Left cardiac atrium (tissue), 4 donors: ENCODE measurements at regions not wholly inside any gene's neighbourhood (a gene's known extent, or its start where the extent isn't known, plus 50 kb on each side); places are given as distances from the start of the nearest gene placed in this dataset.

Experiments used
- ATAC-seq, 2 donors: fragments of 200-7000 bp; cut with Tn5 transposase; one replicate each; pipeline ENCODE4 v1.9.1; 2020; ENCODE audit warnings: mild to moderate bottlenecking in 2 of 2, moderate library complexity in 2 of 2
- DNase-seq: peaks from one replicate; pipeline ENCODE4 v3.0.0-alpha.2; 2020
- intact Hi-C, 2 donors: fragments of 100-400 bp; cut with DNase I; formaldehyde crosslinking; loops; one replicate each; pipeline versions ENCODE4 v1.14.1 to v1.15.1; 2022 to 2023
- donor health status: DM: no; HTN: yes; CAD: no.
- donor health status: DM: no; HTN: yes; CAD: no; lungs with severe emphysema.
- donor health status: DM: yes; HTN: yes; CAD: no.
- donor health status: Dilated cardiomyopathy.

- ATAC-seq (no peak), DNase-seq (no peak)
- intact Hi-C loops: no loop called here
Measured at GRCh38 chr5:40394698-40395097, 285.0 kb upstream of the PTGER4 start.

GRCh38 chr5:40391642-40392041 is 288.1 kb upstream of the PTGER4 start:
- intact Hi-C loops: no loop called here
- DNase-seq: no peak
- ATAC-seq: peak in 1 of 2 donors; percentile 33

- intact Hi-C loops: no loop called here
- ATAC-seq (no peak), DNase-seq (no peak)
Measured at GRCh38 chr5:40390281-40391149, 289.2 kb upstream of the PTGER4 start.

- DNase-seq: no peak
- no peak for ATAC-seq
- intact Hi-C loops: no loop called here
Measured at GRCh38 chr5:40389591-40389990, 290.1 kb upstream of the PTGER4 start.

- ATAC-seq (peak in 1 of 2 donors; percentile 36), DNase-seq (no peak)
- intact Hi-C loops: no loop called here
Measured at GRCh38 chr5:40386289-40386688, 293.4 kb upstream of the PTGER4 start.

GRCh38 chr5:40385544-40385943 is 294.2 kb upstream of the PTGER4 start:
- DNase-seq (no peak), ATAC-seq (peak in 1 of 2 donors; percentile 23)
- intact Hi-C loops: no loop called here

- ATAC-seq (no peak), DNase-seq (no peak)
- intact Hi-C loops: no loop called here
Measured at GRCh38 chr5:40384782-40385390, 294.8 kb upstream of the PTGER4 start.

- ATAC-seq: no peak
- intact Hi-C loops: no loop called here
- no peak for DNase-seq
Measured at GRCh38 chr5:40383749-40384651, 295.7 kb upstream of the PTGER4 start.

GRCh38 chr5:40381676-40382363 is 297.9 kb upstream of the PTGER4 start:
- no peak for ATAC-seq
- intact Hi-C loops: no loop called here

GRCh38 chr5:40381016-40381415 is 298.7 kb upstream of the PTGER4 start:
- intact Hi-C loops: no loop called here
- DNase-seq (no peak), ATAC-seq (no peak)

More at GRCh38 chr5:40381676-40382363, 297.9 kb upstream of the PTGER4 start:
- no peak for DNase-seq

GRCh38 chr5:40378396-40379177 is 301.1 kb upstream of the PTGER4 start:
- intact Hi-C loops: no loop called here
- peak in 1 of 2 donors; percentile 8 for ATAC-seq

GRCh38 chr5:40376566-40376965 is 303.1 kb upstream of the PTGER4 start:
- ATAC-seq (no peak), DNase-seq (no peak)
- intact Hi-C loops: no loop called here

More at GRCh38 chr5:40378396-40379177, 301.1 kb upstream of the PTGER4 start:
- DNase-seq: no peak

GRCh38 chr5:40374853-40375252 is 304.9 kb upstream of the PTGER4 start:
- ATAC-seq (no peak), DNase-seq (no peak)
- intact Hi-C loops: no loop called here

GRCh38 chr5:40368200-40368599 is 311.5 kb upstream of the PTGER4 start:
- DNase-seq: no peak
- no peak for ATAC-seq
- intact Hi-C loops: no loop called here

- intact Hi-C loops: no loop called here
- ATAC-seq (no peak), DNase-seq (no peak)
Measured at GRCh38 chr5:40367255-40367654, 312.5 kb upstream of the PTGER4 start.

- DNase-seq (no peak), ATAC-seq (no peak)
- intact Hi-C loops: no loop called here
Measured at GRCh38 chr5:40365342-40366330, 314.1 kb upstream of the PTGER4 start.

- intact Hi-C loops: no loop called here
- DNase-seq (no peak), ATAC-seq (no peak)
Measured at GRCh38 chr5:40364441-40364840, 315.3 kb upstream of the PTGER4 start.
